H1 (cell line): ENCODE measurements at regions not wholly inside any gene's neighbourhood (a gene's known extent, or its start where the extent isn't known, plus 50 kb on each side); places are given as distances from the start of the nearest gene placed in this dataset.

ENCODE experiments used
- CTCF ChIA-PET: fragments of 300-600 bp; sonication (Branson Sonifier 250); formaldehyde crosslinking; loops from one replicate; lab custom pipeline; 2021; ENCODE audit not compliant: partially characterized antibody; lab: Charles Lee
- POLR2A ChIA-PET: fragments of 300-600 bp; sonication (Branson Sonifier 250); formaldehyde crosslinking; loops from one replicate; lab custom pipeline; 2021; ENCODE audit warnings: inconsistent platforms; ENCODE audit not compliant: partially characterized antibody; lab: Charles Lee
- DNase-seq, 2 experiments: peaks; one replicate each; pipeline versions ENCODE4 v3.0.0 to v3.0.0-alpha.2; 2010 to 2022; ENCODE audit warnings: low spot score in 2 of 2, low read depth in 1 of 2, mixed read lengths in 1 of 2
- FAIRE-seq: peaks from 2 replicates; lab custom pipeline; 2011; peaks lifted over from hg19 to GRCh38; lab: Jason Lieb, UNC
- H2AFZ ChIP-seq: 2 replicates; pipeline ENCODE4 v1.8.1; 2012; ENCODE audit warnings: low read length, inconsistent platforms
- H2AK5ac ChIP-seq: 2 replicates; pipeline ENCODE4 v1.6.1; 2013; ENCODE audit warnings: low read depth, low read length
- H2BK120ac ChIP-seq: replicated peaks from 2 replicates; pipeline ENCODE3; 2013; ENCODE audit warnings: low read depth, low read length, inconsistent platforms
- H2BK12ac ChIP-seq: 2 replicates; pipeline ENCODE4 v1.6.1; 2013; ENCODE audit warnings: low read depth, low read length
- H2BK15ac ChIP-seq: 2 replicates; pipeline ENCODE4 v1.6.1; 2013; ENCODE audit warnings: low read length
- H2BK20ac ChIP-seq: 2 replicates; pipeline ENCODE4 v1.6.1; 2013; ENCODE audit warnings: low read length
- H2BK5ac ChIP-seq: 2 replicates; pipeline ENCODE4 v1.6.1; 2013; ENCODE audit warnings: low read depth, low read length
- H3K14ac ChIP-seq: 2 replicates; pipeline ENCODE4 v1.6.1; 2013; ENCODE audit warnings: inconsistent platforms; ENCODE audit not compliant: insufficient read length
- H3K18ac ChIP-seq: 2 replicates; pipeline ENCODE4 v1.6.1; 2013; ENCODE audit warnings: low read length; ENCODE audit errors: extremely low read depth
- H3K23ac ChIP-seq: 2 replicates; pipeline ENCODE4 v1.6.1; 2013; ENCODE audit warnings: inconsistent platforms; ENCODE audit not compliant: insufficient read length
- H3K23me2 ChIP-seq: 2 replicates; pipeline ENCODE4 v1.6.1; 2013; ENCODE audit warnings: low read depth, low read length
- H3K27ac ChIP-seq: 2 replicates; pipeline ENCODE4 v1.6.1; 2011; ENCODE audit warnings: low read depth, low read length, inconsistent platforms
- H3K27me3 ChIP-seq, 4 experiments: replicated peaks in 1 of 4; 1 replicate in 1 of 4; 2 replicates in 3 of 4; pipeline versions ENCODE4 v1.6.1 to v1.8.1; 2011 to 2013; ENCODE audit warnings: low read length in 3 of 4, mild to moderate bottlenecking in 3 of 4, inconsistent platforms in 2 of 4, mixed read lengths in 2 of 4, moderate library complexity in 1 of 4; ENCODE audit not compliant: control insufficient read depth in 3 of 4, insufficient read depth in 3 of 4; ENCODE audit errors: extremely low read depth in 1 of 4
- H3K36me3 ChIP-seq, 4 experiments: 2 replicates each; pipeline versions ENCODE4 v1.6.1 to v1.8.1; 2011 to 2013; ENCODE audit warnings: mild to moderate bottlenecking in 4 of 4, low read length in 3 of 4, moderate library complexity in 2 of 4, control low read depth in 1 of 4, inconsistent platforms in 1 of 4; ENCODE audit not compliant: insufficient read depth in 4 of 4, control insufficient read depth in 2 of 4
- H3K4ac ChIP-seq: replicated peaks from 2 replicates; pipeline ENCODE3; 2013; ENCODE audit warnings: low read length, low read depth, mixed read lengths, inconsistent platforms; ENCODE audit not compliant: insufficient read length
- H3K4me1 ChIP-seq, 4 experiments: replicated peaks in 1 of 4; 1 replicate in 1 of 4; 2 replicates in 3 of 4; pipeline versions ENCODE4 v1.6.1 to v1.8.1; 2011 to 2013; ENCODE audit warnings: low read length in 3 of 4, inconsistent platforms in 2 of 4, mixed read lengths in 1 of 4; ENCODE audit not compliant: insufficient read depth in 4 of 4, control insufficient read depth in 3 of 4
- H3K4me2 ChIP-seq, 2 experiments: 2 replicates each; pipeline versions ENCODE4 v1.6.1 to v1.8.1; 2011 to 2013; ENCODE audit warnings: low read depth in 2 of 2, low read length in 2 of 2, control low read depth in 1 of 2, inconsistent platforms in 1 of 2, mild to moderate bottlenecking in 1 of 2; ENCODE audit not compliant: insufficient read depth in 1 of 2
- H3K4me3 ChIP-seq, 4 experiments: fragments of 200-600, 300-600 bp in 1 of 4; sonication (generic), shearing (Covaris generic), sonication (Bioruptor Twin) in 1 of 4; 2 replicates each; pipeline versions ENCODE4 v1.5.1 to v1.8.1; 2011 to 2016; ENCODE audit warnings: low read length in 4 of 4, low read depth in 3 of 4, control low read depth in 2 of 4, inconsistent platforms in 2 of 4, mild to moderate bottlenecking in 2 of 4, mixed read lengths in 1 of 4, moderate library complexity in 1 of 4; ENCODE audit not compliant: insufficient read depth in 2 of 4; ENCODE audit errors: extremely low read depth in 1 of 4
- H3K56ac ChIP-seq: replicated peaks from 2 replicates; pipeline ENCODE3; 2013; ENCODE audit warnings: low read depth, mild to moderate bottlenecking, mixed read lengths, low read length, inconsistent platforms; ENCODE audit not compliant: insufficient read length
- H3K79me1 ChIP-seq: 2 replicates; pipeline ENCODE4 v1.6.1; 2013; ENCODE audit warnings: low read depth, low read length, control low read depth
- H3K79me2 ChIP-seq, 2 experiments: 2 replicates each; pipeline versions ENCODE4 v1.6.1 to v1.8.1; 2012 to 2013; ENCODE audit warnings: low read length in 2 of 2, mild to moderate bottlenecking in 2 of 2, inconsistent platforms in 1 of 2; ENCODE audit not compliant: insufficient read depth in 2 of 2, control insufficient read depth in 1 of 2
- H3K9ac ChIP-seq, 4 experiments: replicated peaks in 1 of 4; 1 replicate in 1 of 4; 2 replicates in 3 of 4; pipeline versions ENCODE4 v1.6.1 to v1.8.1; 2011 to 2013; ENCODE audit warnings: low read depth in 3 of 4, low read length in 3 of 4, control low read depth in 2 of 4, mild to moderate bottlenecking in 2 of 4, moderate library complexity in 2 of 4, inconsistent platforms in 1 of 4; ENCODE audit errors: extremely low read depth in 1 of 4
- H3K9me3 ChIP-seq, 2 experiments: 2 replicates each; pipeline versions ENCODE4 v1.6.1 to v1.8.1; 2012 to 2013; ENCODE audit warnings: mild to moderate bottlenecking in 2 of 2, moderate library complexity in 2 of 2, control low read depth in 1 of 2, inconsistent platforms in 1 of 2, low read depth in 1 of 2, low read length in 1 of 2, mixed read lengths in 1 of 2; ENCODE audit not compliant: insufficient read depth in 2 of 2
- H4K20me1 ChIP-seq, 2 experiments: replicated peaks in 1 of 2; 2 replicates each; pipeline versions ENCODE3 to v1.8.1; 2011 to 2013; ENCODE audit warnings: inconsistent platforms in 2 of 2, low read length in 2 of 2, mild to moderate bottlenecking in 1 of 2; ENCODE audit not compliant: insufficient read depth in 2 of 2, control insufficient read depth in 1 of 2
- H4K5ac ChIP-seq: 2 replicates; pipeline ENCODE4 v1.6.1; 2013; ENCODE audit warnings: low read length, low read depth, mixed read lengths, inconsistent platforms; ENCODE audit not compliant: insufficient read length
- H4K8ac ChIP-seq: 2 replicates; pipeline ENCODE4 v1.8.0; 2013; ENCODE audit warnings: mild to moderate bottlenecking, moderate library complexity, low read length, inconsistent platforms; ENCODE audit not compliant: insufficient read depth; ENCODE audit errors: extremely low read depth
- H4K91ac ChIP-seq: replicated peaks from 2 replicates; pipeline ENCODE3; 2013; ENCODE audit warnings: low read length, mixed read lengths, inconsistent platforms; ENCODE audit not compliant: insufficient read length
- BCL11A ChIP-seq, 2 experiments: IDR thresholded peaks; one replicate each; pipeline ENCODE4 v1.6.1; 2011; ENCODE audit warnings: low read depth in 2 of 2, low read length in 2 of 2, mild to moderate bottlenecking in 2 of 2
- CHD1 ChIP-seq: IDR thresholded peaks from 2 replicates; pipeline ENCODE4 v1.6.1; 2012; ENCODE audit warnings: low read depth, low read length, improper control_type of control experiment
- CTBP2 ChIP-seq: IDR thresholded peaks from 2 replicates; pipeline ENCODE4 v1.7.0; 2011; ENCODE audit warnings: borderline replicate concordance, mild to moderate bottlenecking, moderate library complexity, mixed read lengths, low read length; ENCODE audit not compliant: insufficient read depth, insufficient read length
- EP300 ChIP-seq, 2 experiments: IDR thresholded peaks; 1 replicate in 1 of 2; 2 replicates in 1 of 2; pipeline ENCODE4 v1.6.1; 2011 to 2012; ENCODE audit warnings: low read depth in 2 of 2, low read length in 2 of 2, mild to moderate bottlenecking in 2 of 2, borderline replicate concordance in 1 of 2, inconsistent platforms in 1 of 2, moderate library complexity in 1 of 2
- FOSL1 ChIP-seq: IDR thresholded peaks from 2 replicates; pipeline ENCODE4 v1.6.1; 2011; ENCODE audit warnings: mild to moderate bottlenecking, low read depth, low read length, moderate library complexity; ENCODE audit not compliant: insufficient read depth
- HDAC2 ChIP-seq, 2 experiments: fragments of 300-600 bp in 1 of 2; sonication (generic) in 1 of 2; IDR thresholded peaks; 2 replicates each; pipeline ENCODE4 v1.6.1; 2011 to 2012; ENCODE audit warnings: low read depth in 2 of 2, low read length in 2 of 2, mild to moderate bottlenecking in 2 of 2, moderate library complexity in 2 of 2, borderline replicate concordance in 1 of 2, inconsistent platforms in 1 of 2
- JUND ChIP-seq: IDR thresholded peaks from 2 replicates; pipeline ENCODE4 v1.6.1; 2011; ENCODE audit warnings: mild to moderate bottlenecking, improper control_type of control experiment, low read length
- KDM5A ChIP-seq: fragments of 200-600 bp; IDR thresholded peaks from 2 replicates; pipeline ENCODE4 v1.7.1; 2012; ENCODE audit warnings: mild to moderate bottlenecking, low read length, inconsistent platforms, mixed read lengths
- SIRT6 ChIP-seq: IDR thresholded peaks from one replicate; pipeline ENCODE4 v1.7.1; 2012; ENCODE audit warnings: low read length, inconsistent platforms
- SUZ12 ChIP-seq: fragments of 200-600 bp; sonication (generic); IDR thresholded peaks from 2 replicates; pipeline ENCODE4 v1.6.1; 2012; ENCODE audit warnings: mild to moderate bottlenecking, inconsistent platforms, low read length, moderate library complexity, mixed read lengths
- TCF12 ChIP-seq: IDR thresholded peaks from 2 replicates; pipeline ENCODE4 v1.6.1; 2011; ENCODE audit warnings: low read depth, mild to moderate bottlenecking, low read length
- WGBS, 2 experiments: shearing (Covaris generic) in 1 of 2; methylation state at CpG; one replicate each; pipeline versions ENCODE4 v1.1.6 to v1.1.7; 2013 to 2015; ENCODE audit warnings: low lambda C conversion rate in 2 of 2, mixed read lengths in 2 of 2, inconsistent platforms in 1 of 2, low coverage in 1 of 2, missing lambda C conversion rate in 1 of 2; ENCODE audit not compliant: insufficient replicate concordance in 2 of 2, insufficient coverage in 1 of 2, insufficient read length in 1 of 2; ENCODE audit errors: extremely low coverage in 1 of 2, missing lambda C conversion rate in 1 of 2; 5-methylcytosine and 5-hydroxymethylcytosine counted together
- TF ChIP-seq, protein P1 (sequence below), 3 experiments: IDR thresholded peaks; 1 replicate in 2 of 3; 2 replicates in 1 of 3; pipeline versions ENCODE4 v1.5.1 to v1.6.1; 2011; ENCODE audit warnings: low read length in 3 of 3, mild to moderate bottlenecking in 3 of 3, inconsistent platforms in 2 of 3, low read depth in 1 of 3, moderate library complexity in 1 of 3; ENCODE audit not compliant: insufficient read depth in 1 of 3; ENCODE audit errors: control extremely low read depth in 1 of 3

DNA sequence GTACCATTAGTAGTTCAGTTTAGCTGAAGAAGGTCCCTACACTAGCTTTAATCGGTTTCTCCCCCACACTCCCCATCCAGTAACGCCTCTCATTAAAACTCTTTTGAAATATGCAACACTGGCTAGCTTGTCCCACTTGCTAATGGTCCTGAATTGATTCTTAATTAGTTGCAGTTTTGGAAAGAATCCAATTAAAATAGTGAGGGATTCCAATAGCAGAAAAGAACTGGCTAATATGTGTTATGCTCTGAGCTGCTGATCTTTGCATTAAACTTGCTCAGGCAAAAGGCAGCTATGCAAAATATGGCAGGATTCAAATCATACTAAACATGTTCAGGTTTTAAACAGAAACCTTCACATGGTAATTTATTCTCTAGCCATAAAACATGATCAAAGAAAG lies 252.5 kb upstream of the HNRNPA3 start:
- Histone ChIP-seq H3K9me3 (no peaks in the 10 kb centered on the region), H3K56ac (no peak overlapping the region), H4K5ac (no peak overlapping the region), H2BK20ac (no peak overlapping the region), H3K4me3 (no peak overlapping the region), H3K79me2 (no peaks in the 10 kb centered on the region), H2BK5ac (no peak overlapping the region), H3K79me1 (no peaks in the 10 kb centered on the region), H3K4ac (no peak overlapping the region), H3K4me2 (no peak overlapping the region), H3K27ac (no peak overlapping the region), H4K20me1 (no peaks in the 10 kb centered on the region), H3K23ac (no peak overlapping the region), H3K36me3 (no peaks in the 10 kb centered on the region), H3K27me3 (no peaks in the 10 kb centered on the region), H3K23me2 (no peaks in the 10 kb centered on the region), H2AFZ (no peak overlapping the region), H3K14ac (no peak overlapping the region), H3K4me1 (peaks cover 0 to 6% (median 0%) of the 10 kb centered on the region in 4 experiments; a peak in 1 of 7 replicates), H2BK15ac (no peak overlapping the region), H3K9ac (no peak overlapping the region), H3K18ac (no peak overlapping the region), H2BK120ac (no peak overlapping the region), H2AK5ac (no peak overlapping the region), H2BK12ac (no peak overlapping the region), H4K91ac (no peak overlapping the region), H4K8ac (no peak overlapping the region)
- WGBS, 2 experiments: 89% methylated on average over 2 of the region's 2 CpGs; no CpG with 5 or more reads in 1 of the 2 experiments
- CTCF ChIA-PET: interaction anchor here (0.6 to 1.3 kb wide), 3 partner anchors 14 to 711 kb away, joined by 3 to 5 read pairs (median 4); no protein-coding TSS in a partner anchor
- POLR2A ChIA-PET: no interaction called here
- no peak for DNase-seq
- no peak for FAIRE-seq
- TF ChIP-seq EP300 (IDR thresholded peaks at IDR 0.05; ENCODE audit: borderline replicate concordance in 1 of 2, low read depth in 2 of 2, low read length in 2 of 2): no peak
- no peak for TF ChIP-seq SUZ12
- TF ChIP-seq CTBP2: no peak
- no peak for TF ChIP-seq SIRT6
- TF ChIP-seq JUND: no peak
- TF ChIP-seq BCL11A (IDR thresholded peaks at IDR 0.05; ENCODE audit: low read depth in 2 of 2, low read length in 2 of 2): no peak
- TF ChIP-seq TCF12: no peak
- TF ChIP-seq KDM5A: no peak
- TF ChIP-seq FOSL1: no peak
- no peak for TF ChIP-seq HDAC2 (IDR thresholded peaks at IDR 0.05; ENCODE audit: borderline replicate concordance in 1 of 2, low read depth in 2 of 2, low read length in 2 of 2)
- TF ChIP-seq, protein P1, sequence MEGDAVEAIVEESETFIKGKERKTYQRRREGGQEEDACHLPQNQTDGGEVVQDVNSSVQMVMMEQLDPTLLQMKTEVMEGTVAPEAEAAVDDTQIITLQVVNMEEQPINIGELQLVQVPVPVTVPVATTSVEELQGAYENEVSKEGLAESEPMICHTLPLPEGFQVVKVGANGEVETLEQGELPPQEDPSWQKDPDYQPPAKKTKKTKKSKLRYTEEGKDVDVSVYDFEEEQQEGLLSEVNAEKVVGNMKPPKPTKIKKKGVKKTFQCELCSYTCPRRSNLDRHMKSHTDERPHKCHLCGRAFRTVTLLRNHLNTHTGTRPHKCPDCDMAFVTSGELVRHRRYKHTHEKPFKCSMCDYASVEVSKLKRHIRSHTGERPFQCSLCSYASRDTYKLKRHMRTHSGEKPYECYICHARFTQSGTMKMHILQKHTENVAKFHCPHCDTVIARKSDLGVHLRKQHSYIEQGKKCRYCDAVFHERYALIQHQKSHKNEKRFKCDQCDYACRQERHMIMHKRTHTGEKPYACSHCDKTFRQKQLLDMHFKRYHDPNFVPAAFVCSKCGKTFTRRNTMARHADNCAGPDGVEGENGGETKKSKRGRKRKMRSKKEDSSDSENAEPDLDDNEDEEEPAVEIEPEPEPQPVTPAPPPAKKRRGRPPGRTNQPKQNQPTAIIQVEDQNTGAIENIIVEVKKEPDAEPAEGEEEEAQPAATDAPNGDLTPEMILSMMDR (IDR thresholded peaks at IDR 0.05; ENCODE audit: control extremely low read depth in 1 of 3, insufficient read depth in 1 of 3, low read depth in 1 of 3, low read length in 3 of 3): no peak
- no peak for TF ChIP-seq CHD1
